HPDE6-E6E7 (cell line): ENCODE measurements at regions not wholly inside any gene's neighbourhood (a gene's known extent, or its start where the extent isn't known, plus 50 kb on each side); places are given as distances from the start of the nearest gene placed in this dataset.
"Not testable (repeated sequence)": the region's sequence is repeated elsewhere in the genome, so short reads cannot be mapped to it uniquely, and the experiment has no call there.

Source experiments
- DNase-seq: peaks from one replicate; pipeline ENCODE4 v3.0.0; 2011; ENCODE audit warnings: missing footprints; ENCODE audit errors: extremely low spot score

DNA sequence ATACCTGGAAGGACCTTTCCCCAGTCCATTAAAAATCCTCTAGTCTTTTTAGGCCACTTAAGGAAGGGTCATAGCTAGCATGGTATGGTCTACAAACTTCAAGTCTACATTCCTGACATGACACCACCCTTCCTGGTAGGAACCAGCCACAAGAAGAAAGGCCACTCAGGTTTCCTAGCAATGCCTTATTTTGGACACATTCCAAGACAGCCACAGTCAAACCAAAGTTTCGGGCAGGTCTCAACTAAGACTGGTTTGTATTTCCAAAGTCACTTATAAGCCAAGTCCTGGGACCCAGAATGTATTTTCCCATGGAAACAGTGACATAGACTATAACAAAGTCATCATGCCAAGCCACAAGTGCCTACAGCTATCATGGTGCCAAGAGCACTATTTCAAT lies 50.6 kb upstream of the SLC44A3 start:
- no peak for DNase-seq

DNA sequence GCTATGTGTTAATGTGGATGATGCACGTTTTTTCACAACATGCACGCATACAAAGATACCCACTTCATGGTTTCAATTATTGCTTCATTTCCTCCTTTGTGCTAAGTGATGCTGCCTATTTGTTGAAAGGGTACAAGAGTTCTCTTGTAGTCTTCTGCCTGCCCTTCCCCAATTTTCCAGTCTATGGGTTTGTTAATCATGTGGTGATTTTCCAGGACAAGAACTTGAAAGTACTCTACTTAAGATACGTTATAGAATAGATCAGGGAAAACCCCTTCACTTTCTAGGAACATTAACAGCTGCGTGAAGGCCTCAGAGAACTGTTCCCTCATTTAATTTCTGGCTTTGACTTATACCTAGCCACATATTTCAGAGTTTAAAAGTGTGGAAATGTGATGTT lies 52.1 kb upstream of the SLC44A3 start:
- DNase-seq: no peak

DNA sequence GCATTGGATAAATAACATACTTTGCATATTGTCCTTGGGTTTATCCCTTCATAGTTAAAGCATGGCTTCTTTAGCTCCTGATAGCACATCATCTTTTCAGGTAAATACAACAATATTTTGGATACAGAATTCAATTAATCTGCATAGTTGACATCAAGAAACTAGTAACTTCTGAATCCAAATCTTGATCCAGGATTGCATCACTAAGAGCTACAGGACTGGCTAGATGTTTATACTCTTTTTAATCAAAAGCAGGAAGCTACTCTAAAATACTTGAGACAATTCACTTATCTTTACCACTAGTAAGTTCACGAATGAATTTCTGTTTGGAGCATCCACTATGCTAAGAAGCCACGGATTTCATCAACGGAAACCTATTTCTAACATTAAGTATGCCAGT lies 54.2 kb upstream of the SLC44A3 start:
- no peak for DNase-seq

DNA sequence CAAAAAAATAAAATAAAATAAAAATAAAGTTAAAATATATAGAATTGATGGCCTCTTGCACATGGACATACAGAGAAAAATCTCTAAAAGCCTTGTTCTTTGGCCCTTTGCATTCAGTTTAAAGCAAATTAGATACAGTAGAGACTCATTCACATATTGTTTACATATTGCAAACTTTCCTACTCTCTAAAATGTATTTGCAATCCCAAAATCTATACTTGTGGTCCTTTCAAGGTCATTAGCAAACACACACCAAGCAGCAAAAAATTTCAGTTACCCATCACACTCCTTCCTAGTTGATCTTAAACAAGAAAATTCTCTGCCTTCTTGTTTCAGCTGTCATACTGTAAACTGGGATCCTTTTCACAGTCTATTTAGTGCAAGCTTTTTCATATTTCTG lies 61.0 kb upstream of the SLC44A3 start:
- DNase-seq: no peak

DNA sequence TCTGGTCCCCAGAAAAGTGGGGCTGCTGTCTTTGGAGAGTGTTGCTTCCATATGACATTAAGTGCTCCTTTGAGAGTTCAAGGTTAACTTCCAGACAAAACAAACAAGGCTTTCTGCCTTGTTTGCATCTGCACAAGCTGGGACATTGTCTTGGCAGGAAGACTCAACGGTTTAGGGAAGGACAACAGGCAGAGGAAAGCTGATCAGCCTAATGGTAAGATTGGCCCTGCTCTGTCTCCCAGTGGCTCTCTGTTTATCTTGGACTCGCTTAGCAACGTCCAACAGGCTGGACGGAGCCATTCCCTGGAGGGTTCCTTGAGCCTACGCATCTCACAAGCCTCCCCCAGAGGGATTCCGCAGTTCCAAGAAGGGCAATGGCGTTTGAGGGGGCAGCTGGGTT lies 62.2 kb upstream of the SLC44A3 start:
- DNase-seq: no peak

DNA sequence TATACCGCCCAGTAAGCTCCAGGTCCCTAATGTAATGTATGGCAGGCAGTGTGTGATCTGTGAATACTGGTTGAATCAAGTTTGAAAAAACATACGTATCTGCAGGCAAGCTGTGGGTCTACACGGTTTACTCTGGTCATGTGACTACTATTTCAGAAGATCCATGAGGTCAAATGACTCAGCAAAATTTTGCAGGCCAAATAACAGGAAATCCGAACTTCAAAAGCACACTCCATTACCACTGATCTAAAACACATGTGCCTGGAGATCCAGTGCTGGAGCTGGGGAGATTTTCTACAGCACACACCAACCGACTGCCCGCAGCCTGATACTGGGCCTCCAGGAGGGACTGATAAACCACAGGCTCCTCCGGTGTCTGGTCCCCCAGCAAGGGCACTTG lies 64.5 kb upstream of the SLC44A3 start:
- no peak for DNase-seq

DNA sequence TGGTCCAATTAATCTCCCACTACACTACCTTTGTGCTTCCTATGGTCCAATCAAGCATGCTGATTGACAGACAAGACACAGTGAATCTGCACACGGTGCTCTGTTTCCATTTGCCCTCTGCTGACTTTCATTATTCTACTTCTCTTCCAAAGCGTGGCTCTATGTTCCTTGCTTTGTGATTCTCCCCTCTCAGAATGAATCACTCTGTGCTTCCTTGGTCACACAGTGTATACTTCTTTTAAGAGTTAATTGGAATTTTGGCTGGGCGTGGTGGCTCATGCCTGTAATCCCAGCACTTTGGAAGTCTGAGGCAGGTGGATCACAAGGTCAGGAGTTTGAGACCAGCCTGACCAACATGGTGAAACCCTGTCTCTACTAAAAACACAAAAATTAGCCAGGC lies 65.1 kb upstream of the SLC44A3 start:
- not testable (repeated sequence) for DNase-seq

DNA sequence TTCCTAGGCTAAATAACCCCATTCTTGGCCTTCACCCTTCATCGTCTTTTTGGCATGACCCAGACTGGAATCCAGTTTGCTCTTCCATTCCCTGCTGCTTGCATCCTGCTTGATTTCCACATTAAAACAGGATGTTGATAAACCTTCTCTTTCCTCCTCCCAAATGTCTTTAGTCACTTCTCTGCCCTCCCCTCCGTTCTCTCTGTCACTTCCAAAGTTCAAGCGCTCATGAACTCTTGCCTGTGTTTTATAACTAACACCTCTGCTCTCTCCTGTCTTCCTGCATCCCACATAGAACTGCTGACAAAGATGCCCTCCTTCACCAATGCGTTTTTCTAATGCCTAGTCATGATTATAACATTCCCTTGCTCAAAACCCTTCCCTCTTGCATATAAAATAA lies 65.6 kb upstream of the SLC44A3 start:
- DNase-seq: no peak

DNA sequence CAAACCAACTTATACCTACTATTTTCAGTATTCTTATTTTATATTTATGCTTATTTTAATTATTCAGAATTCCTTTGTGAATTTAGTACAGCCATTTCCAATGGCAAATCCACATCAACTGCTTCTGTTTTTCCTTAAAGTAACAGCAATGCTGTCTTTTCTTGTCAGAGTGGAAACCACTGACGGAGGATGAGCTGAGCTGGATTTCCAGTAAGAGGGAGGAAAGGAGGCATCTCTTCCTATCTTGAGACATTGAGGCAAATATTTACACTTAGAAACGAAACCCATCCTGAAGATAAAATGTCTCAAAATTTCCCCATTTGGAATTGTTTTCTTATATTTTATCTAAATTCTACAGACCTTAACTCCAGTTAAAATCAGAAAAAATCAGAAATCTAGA lies 66.1 kb upstream of the SLC44A3 start:
- no peak for DNase-seq

DNA sequence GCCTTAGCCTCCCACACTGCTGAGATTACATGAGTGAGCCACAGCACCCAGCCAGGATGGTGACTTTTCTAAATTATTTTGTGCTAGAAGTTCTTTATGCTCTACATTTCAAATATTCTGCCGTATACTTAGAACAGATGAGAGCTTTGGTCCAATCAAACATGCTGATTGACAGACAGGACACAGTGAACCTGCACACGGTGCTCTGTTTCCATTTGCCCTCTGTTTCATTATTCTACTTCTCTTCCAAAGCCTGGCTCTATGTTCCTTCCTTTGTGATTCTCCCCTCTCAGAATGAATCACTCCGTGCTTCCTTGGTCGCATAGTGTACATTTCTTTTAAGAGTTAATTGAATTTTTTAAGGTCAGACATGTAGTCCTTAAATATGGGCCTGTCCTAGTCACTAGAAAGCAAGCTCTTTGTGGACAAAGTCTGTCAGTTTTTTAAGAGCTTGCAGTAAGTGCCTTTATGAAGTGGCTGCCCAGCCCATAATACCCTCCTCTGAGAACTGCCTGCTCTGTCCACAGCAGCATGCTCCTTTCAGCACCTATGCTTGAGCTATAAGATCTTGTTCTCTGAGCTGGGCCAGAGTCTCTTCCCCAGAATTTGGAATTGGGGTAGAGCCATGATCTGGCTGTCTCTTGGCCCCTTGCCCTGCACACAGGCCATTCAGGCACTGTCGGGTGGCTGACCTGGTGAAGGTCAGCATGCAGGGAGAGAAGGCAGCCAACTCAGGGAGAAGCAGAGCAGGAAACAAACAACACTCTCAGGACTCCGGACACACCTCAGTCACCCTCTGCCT lies 66.8 kb upstream of the SLC44A3 start:
- DNase-seq: no peak

DNA sequence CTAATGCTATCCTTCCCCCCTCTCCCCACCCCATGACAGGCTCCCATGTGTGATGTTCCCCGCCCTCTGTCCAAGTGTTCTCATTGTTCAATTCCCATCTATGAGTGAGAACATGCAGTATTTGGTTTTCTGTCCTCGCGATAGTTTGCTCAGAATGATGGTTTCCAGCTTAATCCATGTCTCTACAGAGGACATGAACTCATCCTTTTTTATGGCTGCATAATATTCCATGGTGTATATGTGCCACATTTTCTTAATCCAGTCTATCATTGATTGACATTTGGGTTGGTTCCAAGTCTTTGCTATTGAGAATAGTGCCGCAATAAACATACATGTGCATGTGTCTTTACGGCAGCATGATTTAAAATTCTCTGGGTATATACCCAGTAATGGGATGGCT lies 68.7 kb upstream of the SLC44A3 start:
- DNase-seq: not testable (repeated sequence)

DNA sequence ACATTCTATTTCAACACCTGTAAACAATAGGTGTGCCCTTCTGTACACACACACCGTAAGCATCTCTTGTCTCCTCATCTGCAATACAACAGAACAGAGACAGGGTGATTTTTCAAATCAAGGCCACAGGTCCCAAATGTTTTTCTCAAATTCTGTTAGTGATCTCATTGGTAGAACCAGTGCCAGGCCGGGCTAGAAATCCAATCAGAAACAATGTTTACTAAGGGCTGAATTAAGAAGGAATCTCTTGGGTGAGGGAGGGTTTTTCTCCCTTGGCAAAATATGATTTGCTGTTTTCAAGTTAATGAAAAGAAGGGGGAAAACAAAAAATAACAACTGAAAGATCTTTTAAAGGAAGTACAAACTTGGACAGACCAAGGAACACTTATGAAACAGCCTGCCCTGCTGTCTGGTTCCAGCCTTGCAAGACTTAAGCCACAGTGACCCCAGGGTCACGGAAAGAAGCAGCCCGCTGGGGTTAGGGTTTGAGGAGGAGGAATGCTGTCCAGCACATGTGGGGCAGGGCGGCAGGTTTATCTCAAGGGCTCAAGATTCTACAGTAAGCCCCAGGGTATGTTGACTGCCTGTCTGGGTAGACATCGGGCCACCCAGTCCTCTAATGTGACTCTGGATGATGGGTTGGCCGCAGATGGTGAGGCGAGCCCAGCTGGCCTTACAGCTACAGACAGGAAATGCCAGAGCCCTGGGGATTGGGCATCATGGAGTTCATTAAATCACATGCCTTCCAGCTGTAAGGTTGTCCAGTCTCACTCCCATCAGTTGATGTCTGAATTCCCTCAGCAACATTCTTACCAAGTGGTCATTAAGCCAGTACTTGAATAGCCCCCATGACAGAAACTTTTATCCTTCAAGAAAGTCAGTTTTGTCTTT lies 73.3 kb upstream of the SLC44A3 start:
- DNase-seq: no peak

DNA sequence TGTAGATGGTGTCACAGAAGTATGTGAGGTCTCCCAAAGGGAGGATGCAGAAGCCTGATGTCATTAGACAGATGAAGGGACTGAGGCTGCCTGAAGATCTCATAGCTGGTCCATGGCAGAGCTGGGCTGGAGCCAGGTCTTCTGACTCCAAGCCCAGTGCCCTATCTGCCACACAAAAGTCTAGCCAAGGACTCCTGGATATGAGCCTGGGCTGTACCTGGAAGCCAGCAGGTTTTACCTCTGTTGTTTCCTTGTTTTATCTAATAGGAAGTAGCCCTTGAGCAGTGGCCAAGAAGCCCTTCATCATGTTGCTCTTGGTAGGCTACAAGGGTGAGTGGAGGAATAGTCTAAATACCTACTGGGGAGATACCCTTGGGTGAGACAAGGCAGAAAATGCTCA lies 74.4 kb upstream of the SLC44A3 start:
- no peak for DNase-seq

DNA sequence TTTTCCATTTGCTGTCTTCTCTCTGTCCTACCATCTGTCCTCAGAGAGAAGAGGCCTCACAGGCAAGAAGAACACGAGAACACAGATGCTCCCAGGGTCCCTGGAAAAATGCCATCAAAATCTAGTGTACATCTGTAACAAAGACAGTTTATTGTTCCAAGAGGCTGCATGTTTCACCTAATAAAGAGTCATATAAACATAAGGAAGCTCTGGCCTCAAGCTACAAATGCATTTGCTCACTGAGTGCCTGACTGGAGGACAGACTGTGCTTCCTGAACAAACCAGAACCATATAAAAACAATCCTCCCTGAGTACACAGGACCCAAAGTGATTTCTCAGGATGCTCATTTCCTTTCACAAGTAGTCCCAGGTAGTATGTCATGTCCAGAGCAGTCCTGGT lies 76.3 kb upstream of the SLC44A3 start:
- no peak for DNase-seq

DNA sequence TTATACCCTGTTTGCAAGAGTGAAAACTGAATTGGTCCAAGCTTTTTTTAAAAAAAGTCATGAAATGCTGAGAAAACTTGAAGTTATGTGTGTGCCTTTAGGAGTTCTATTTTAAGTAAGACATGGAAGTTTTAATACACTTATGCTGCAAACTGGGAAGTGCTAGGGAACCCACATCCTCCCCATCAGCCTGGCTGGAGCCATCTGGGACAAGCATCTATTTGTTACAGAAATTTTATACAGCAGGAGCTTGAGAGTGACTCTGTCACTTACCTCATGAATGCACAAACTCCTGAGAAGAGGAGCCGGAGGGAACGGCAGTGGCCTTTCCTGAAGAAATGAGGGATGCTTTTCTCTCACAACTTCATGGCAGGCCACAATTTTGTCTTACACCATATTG lies 78.2 kb upstream of the SLC44A3 start:
- no peak for DNase-seq

DNA sequence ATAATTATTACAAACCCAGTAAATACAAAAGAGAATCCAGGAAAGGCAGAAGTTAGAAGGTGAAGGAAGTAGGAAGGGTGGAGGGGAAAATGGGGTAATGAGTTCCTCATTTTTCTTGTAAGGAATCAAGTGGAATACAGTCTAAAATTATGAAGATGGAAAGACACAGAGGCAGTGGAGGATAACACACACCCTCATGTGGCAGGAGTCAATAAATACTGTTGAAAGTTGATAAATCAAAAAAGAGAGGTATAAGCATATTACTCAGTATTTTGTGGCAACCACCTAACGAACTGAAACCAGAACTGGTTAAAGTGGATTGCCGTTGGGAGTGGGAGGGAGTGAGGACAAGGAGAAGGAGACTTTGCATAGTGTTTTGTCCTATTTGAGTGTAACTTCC lies 78.6 kb upstream of the SLC44A3 start:
- no peak for DNase-seq

DNA sequence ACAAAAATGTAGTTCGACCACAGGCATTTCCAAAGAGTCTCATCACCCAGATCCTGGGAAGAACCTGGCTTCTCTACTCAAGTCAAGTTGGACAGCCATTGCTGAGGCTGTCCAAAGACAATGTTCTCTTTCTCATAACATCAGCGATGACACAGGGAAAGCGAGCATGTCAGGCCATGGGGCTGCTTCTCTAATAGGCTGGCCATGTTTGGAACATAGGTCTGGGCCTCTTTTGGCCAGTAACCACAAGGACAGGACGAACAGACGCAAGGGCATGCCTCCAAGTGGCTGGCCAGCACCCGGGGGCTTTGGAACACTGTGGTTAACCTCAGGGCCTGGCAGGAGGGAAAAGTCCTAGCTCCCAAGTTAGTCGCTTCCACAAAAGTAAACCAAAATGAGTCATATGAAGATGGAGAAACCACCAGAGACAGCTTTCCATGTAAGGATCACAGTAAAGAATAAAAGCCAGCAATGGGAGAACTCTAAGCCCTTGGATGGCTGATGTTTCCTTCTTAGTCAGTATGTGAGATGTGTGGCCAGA lies 80.6 kb upstream of the SLC44A3 start:
- DNase-seq: no peak

DNA sequence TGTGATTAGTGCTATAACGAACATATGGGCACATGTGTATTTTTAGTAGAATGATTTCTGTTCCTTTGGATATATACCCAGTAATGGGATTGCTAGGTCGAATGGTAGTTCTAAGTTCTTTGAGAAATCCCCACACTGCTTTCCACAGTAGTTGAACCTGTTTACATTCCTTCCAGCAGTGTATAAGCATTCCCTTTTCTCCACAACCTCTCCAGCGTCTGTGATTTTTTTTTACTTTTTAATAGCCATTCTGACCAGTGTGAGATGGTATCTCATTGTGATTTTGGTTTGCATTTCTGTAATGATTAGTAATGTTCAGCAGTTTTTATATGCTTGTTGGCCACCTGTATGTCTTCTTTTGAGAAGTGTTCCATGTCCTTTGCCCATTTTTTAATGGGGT lies 81.8 kb upstream of the SLC44A3 start:
- DNase-seq: no peak

DNA sequence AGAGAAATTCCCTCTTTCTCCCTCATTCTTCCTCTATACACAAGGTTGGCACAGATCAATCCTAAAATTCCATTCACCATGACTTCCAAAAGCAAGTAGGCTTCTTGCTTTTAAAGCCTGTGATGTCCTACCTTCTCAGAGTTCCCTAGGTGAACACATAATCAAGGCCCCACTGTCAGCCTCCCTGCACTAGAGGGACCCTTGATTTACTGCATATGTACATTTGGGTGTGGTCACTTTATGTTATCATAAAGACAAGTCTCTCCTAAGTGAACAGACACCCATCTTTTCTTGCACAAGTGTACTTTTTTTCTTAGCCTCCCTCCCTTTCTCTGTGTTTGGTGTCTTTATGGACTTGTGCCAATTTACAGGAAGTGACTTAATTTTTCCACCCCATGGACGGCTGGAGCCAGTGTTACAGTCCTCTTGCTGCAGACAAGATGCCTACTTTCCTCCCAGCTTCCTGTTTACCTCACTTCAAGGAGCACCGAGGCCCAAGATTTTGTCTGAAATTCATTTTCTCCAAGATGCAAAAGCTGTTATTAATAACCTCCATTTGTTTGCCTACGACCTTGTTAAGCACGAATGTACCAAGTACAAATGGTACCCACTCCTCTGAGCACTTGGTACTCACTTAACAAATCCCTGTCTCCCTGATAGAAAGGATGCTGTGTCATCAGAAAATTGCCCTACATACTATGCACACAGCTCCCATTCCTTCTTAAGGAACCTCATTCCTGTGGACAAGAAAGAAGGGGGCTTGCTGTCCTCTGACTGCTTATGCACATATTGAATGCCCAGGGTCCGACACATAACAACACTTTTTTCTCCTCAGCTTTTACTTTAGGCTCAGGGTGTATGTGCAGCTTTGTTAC lies 82.8 kb upstream of the SLC44A3 start:
- no peak for DNase-seq

DNA sequence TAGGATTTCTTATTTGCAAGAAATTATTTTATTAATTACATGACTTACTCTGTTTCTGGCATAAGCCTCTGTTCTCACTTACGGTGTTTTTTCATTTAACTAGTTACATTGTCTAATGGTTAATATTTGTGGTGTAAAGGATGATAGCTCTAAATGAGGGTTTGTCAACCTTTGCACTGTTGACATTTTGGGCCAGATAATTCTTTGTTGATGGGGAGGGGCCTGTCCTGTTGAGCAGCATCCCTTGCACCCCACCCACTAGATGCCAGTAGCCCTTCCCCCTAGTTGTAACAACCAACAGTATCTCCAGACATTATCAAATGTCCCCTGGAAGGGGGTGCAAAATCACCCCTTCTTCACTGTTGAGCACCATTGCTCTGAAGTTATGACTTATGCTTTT lies 83.6 kb upstream of the SLC44A3 start:
- no peak for DNase-seq

DNA sequence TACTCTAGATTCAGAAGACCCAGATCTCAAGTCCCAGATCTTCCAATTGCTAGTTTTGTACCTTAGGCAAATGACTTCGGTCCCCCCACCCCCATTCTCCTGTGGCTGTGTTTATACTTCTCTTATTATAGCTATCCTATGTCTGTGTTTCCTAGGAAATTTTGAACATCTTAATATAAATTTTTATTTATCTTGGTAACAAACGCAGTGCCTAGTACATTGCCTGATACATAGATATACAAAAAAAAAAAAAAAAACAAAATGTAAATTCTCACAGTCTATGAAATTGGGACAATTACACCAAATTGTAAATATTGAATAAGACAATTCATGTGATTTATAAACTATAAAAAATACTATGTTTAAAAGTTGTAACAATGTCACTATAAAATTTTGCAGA lies 84.1 kb upstream of the SLC44A3 start:
- DNase-seq: no peak
